HCT116 (cell line): ENCODE measurements at regions not wholly inside any gene's neighbourhood (a gene's known extent, or its start where the extent isn't known, plus 50 kb on each side); places are given as distances from the start of the nearest gene placed in this dataset.

ENCODE experiments used
- ATAC-seq: fragments of 200-7000 bp; cut with Tn5 transposase; 2 replicates; pipeline ENCODE4 v1.9.1; 2020; ENCODE audit warnings: mild to moderate bottlenecking, moderate library complexity
- BruUV-seq: library from RNA; stranded (reverse); fragments of 400-500 nt; replicated peaks from 2 replicates; lab custom pipeline; 2021; lab: Mats Ljungman, UMichigan
- CTCF ChIA-PET: fragments of 300-600 bp; sonication (Branson Sonifier 250); formaldehyde crosslinking; loops from one replicate; lab custom pipeline; 2021; ENCODE audit warnings: antibody characterized with exemption; lab: Charles Lee
- POLR2A ChIA-PET: fragments of 300-600, 350-600 bp; sonication (Branson Sonifier 250); formaldehyde crosslinking; loops from one replicate; lab custom pipeline; 2021; ENCODE audit warnings: antibody characterized with exemption; lab: Charles Lee
- RAD21 ChIA-PET, 2 experiments: fragments of 300-600 bp; sonication (Branson Sonifier 250); formaldehyde crosslinking; loops; one replicate each; lab custom pipeline; 2023; ENCODE audit warnings: low total read pairs in 2 of 2; ENCODE audit not compliant: uncharacterized antibody in 2 of 2, unreplicated experiment in 2 of 2, low non-redundant PET in 1 of 2; lab: Charles Lee
- DNase-seq: peaks from one replicate; pipeline ENCODE4 v3.0.0-alpha.2; 2010; ENCODE audit warnings: low read depth, low spot score
- H2AFZ ChIP-seq: fragments of 200-600 bp; shearing (Covaris generic), sonication (generic); 2 replicates; pipeline ENCODE4 v1.6.1; 2017; ENCODE audit warnings: low read depth, mixed run types, mixed read lengths, antibody characterized with exemption, low read length; ENCODE audit not compliant: poor library complexity, severe bottlenecking
- H3K27ac ChIP-seq: 2 replicates; pipeline ENCODE4 v1.5.1; 2012; ENCODE audit warnings: low read depth, low read length
- H3K27me3 ChIP-seq: fragments of 200-600 bp; sonication (generic); 2 replicates; pipeline ENCODE4 v1.6.1; 2016; ENCODE audit warnings: mixed run types, low read length, mixed read lengths; ENCODE audit not compliant: insufficient read depth
- H3K36me3 ChIP-seq, 2 experiments: fragments of 200-500 bp in 1 of 2; fragments of 200-600 bp in 1 of 2; sonication (Bioruptor generic) in 1 of 2; sonication (generic) in 1 of 2; 2 replicates each; pipeline versions ENCODE4 v1.5.1 to v1.6.1; 2014 to 2016; ENCODE audit warnings: low read length in 2 of 2, inconsistent platforms in 1 of 2, mixed read lengths in 1 of 2, mixed run types in 1 of 2; ENCODE audit not compliant: insufficient read depth in 2 of 2, control insufficient read depth in 1 of 2
- H3K4me1 ChIP-seq, 2 experiments: fragments of 200-600 bp in 1 of 2; sonication (generic) in 1 of 2; 2 replicates each; pipeline versions ENCODE4 v1.5.1 to v1.6.1; 2012 to 2017; ENCODE audit warnings: low read length in 2 of 2, inconsistent platforms in 1 of 2, mild to moderate bottlenecking in 1 of 2, mixed read lengths in 1 of 2, mixed run types in 1 of 2, moderate library complexity in 1 of 2; ENCODE audit not compliant: insufficient read depth in 2 of 2, control insufficient read depth in 1 of 2
- H3K4me2 ChIP-seq: fragments of 200-600 bp; sonication (generic); 2 replicates; pipeline ENCODE4 v1.6.1; 2017; ENCODE audit warnings: mixed run types, low read length, mixed read lengths
- H3K4me3 ChIP-seq, 2 experiments: fragments of 200-600 bp in 1 of 2; sonication (generic) in 1 of 2; replicated peaks in 1 of 2; 2 replicates each; pipeline ENCODE4 v1.5.1; 2011 to 2016; ENCODE audit warnings: low read length in 2 of 2, control low read depth in 1 of 2, low read depth in 1 of 2, mild to moderate bottlenecking in 1 of 2, mixed read lengths in 1 of 2, mixed run types in 1 of 2
- H3K79me2 ChIP-seq: fragments of 200-600 bp; sonication (generic); 2 replicates; pipeline ENCODE4 v1.6.1; 2017; ENCODE audit warnings: mild to moderate bottlenecking, mixed run types, low read length, moderate library complexity, mixed read lengths; ENCODE audit not compliant: insufficient read depth
- H3K9ac ChIP-seq: fragments of 200-600 bp; sonication (generic); 2 replicates; pipeline ENCODE4 v1.6.1; 2016; ENCODE audit warnings: low read length, mixed read lengths
- H3K9me2 ChIP-seq: fragments of 200-600 bp; sonication (generic), shearing (Covaris generic); 2 replicates; pipeline ENCODE4 v1.6.1; 2017; ENCODE audit warnings: mixed run types, mild to moderate bottlenecking, moderate library complexity; ENCODE audit not compliant: insufficient read depth
- H3K9me3 ChIP-seq, 2 experiments: fragments of 200-500 bp in 1 of 2; fragments of 200-600 bp in 1 of 2; sonication (Bioruptor generic) in 1 of 2; sonication (generic) in 1 of 2; 2 replicates each; pipeline ENCODE4 v1.6.1; 2014 to 2017; ENCODE audit warnings: low read length in 2 of 2, mixed read lengths in 2 of 2, inconsistent platforms in 1 of 2, low read depth in 1 of 2, mild to moderate bottlenecking in 1 of 2, mixed run types in 1 of 2, moderate library complexity in 1 of 2; ENCODE audit not compliant: control insufficient read depth in 1 of 2, insufficient read depth in 1 of 2
- H4K20me1 ChIP-seq: fragments of 200-600 bp; sonication (generic), shearing (Covaris generic); 2 replicates; pipeline ENCODE4 v1.6.1; 2017; ENCODE audit warnings: mixed run types, mild to moderate bottlenecking, moderate library complexity; ENCODE audit not compliant: insufficient read depth
- CBX3 ChIP-seq: IDR thresholded peaks from 2 replicates; pipeline ENCODE4 v1.6.1; 2012; ENCODE audit warnings: low read depth
- EZH2phosphoT487 ChIP-seq: fragments of 200-600 bp; IDR thresholded peaks from 2 replicates; pipeline ENCODE4 v1.6.1; 2018; ENCODE audit warnings: antibody characterized with exemption, borderline replicate concordance
- FOSL1 ChIP-seq: IDR thresholded peaks from 2 replicates; pipeline ENCODE4 v1.6.1; 2012; ENCODE audit warnings: low read depth
- POLR2AphosphoS5 ChIP-seq: IDR thresholded peaks from 2 replicates; pipeline ENCODE4 v1.6.1; 2011; ENCODE audit warnings: mild to moderate bottlenecking, low read depth, low read length, moderate library complexity
- REST ChIP-seq: IDR thresholded peaks from 2 replicates; pipeline ENCODE4 v1.6.1; 2012; ENCODE audit warnings: low read depth
- SP1 ChIP-seq: IDR thresholded peaks from 2 replicates; pipeline ENCODE4 v1.6.1; 2012; ENCODE audit warnings: low read depth
- TCF7L2 ChIP-seq: IDR thresholded peaks from 2 replicates; pipeline ENCODE4 v1.7.0; 2011; ENCODE audit warnings: borderline replicate concordance, inconsistent platforms; ENCODE audit not compliant: insufficient read depth, insufficient read length; ENCODE audit errors: extremely low read depth
- YY1 ChIP-seq: IDR thresholded peaks from 2 replicates; pipeline ENCODE4 v1.6.1; 2011; ENCODE audit warnings: low read length, low read depth, moderate library complexity, mild to moderate bottlenecking; ENCODE audit not compliant: insufficient replicate concordance; ENCODE audit errors: extremely low read depth
- intact Hi-C: fragments of 100-400 bp; cut with micrococcal nuclease; formaldehyde crosslinking; loops from 2 replicates; pipeline ENCODE4 v1.10.0; 2022
- TF ChIP-seq, protein P1 (sequence below): IDR thresholded peaks from 2 replicates; pipeline ENCODE4 v1.6.1; 2012

GRCh38 chr20:59482351-59483187 is 121.8 kb upstream of the PHACTR3 start:
- no peak overlapping the region for H2AFZ ChIP-seq
- POLR2A ChIA-PET, result interaction anchor here (1.0 kb wide), 1 partner anchor 10 kb away, joined by 4 read pairs; no protein-coding TSS in a partner anchor
- ATAC-seq (no peak), DNase-seq (no peak)
- no peaks in the 10 kb centered on the region for H3K9me3 ChIP-seq
- no peaks in the 10 kb centered on the region for H3K79me2 ChIP-seq
- no peaks in the 10 kb centered on the region for H3K4me1 ChIP-seq
- no peaks in the 10 kb centered on the region for H3K36me3 ChIP-seq
- H4K20me1 ChIP-seq, result no peaks in the 10 kb centered on the region
- RAD21 ChIA-PET, result no interaction called here
- no peak overlapping the region for H3K4me3 ChIP-seq
- intact Hi-C loops, result no loop called here
- H3K4me2 ChIP-seq, result no peak overlapping the region
- CTCF ChIA-PET, result interaction anchor here (1.5 kb wide), 1 partner anchor 13 kb away, joined by 3 read pairs; no protein-coding TSS in a partner anchor
- no peak for TF ChIP-seq CBX3
- TF ChIP-seq POLR2AphosphoS5, result no peak
- no peak for TF ChIP-seq REST
- TF ChIP-seq YY1, result no peak
- no peak for TF ChIP-seq FOSL1
- TF ChIP-seq SP1, result no peak
- TF ChIP-seq, protein P1, sequence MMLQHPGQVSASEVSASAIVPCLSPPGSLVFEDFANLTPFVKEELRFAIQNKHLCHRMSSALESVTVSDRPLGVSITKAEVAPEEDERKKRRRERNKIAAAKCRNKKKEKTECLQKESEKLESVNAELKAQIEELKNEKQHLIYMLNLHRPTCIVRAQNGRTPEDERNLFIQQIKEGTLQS, result no peak
- no peak for TF ChIP-seq EZH2phosphoT487
- TF ChIP-seq TCF7L2, result no peak
- BruUV-seq, result no TSS peak
- H3K9me2 ChIP-seq, result no peaks in the 10 kb centered on the region
- H3K9ac ChIP-seq, result no peak overlapping the region
- no peak overlapping the region for H3K27ac ChIP-seq
- peaks cover 31% of the 10 kb centered on the region for H3K27me3 ChIP-seq
